ENCODE measurements at regions not wholly inside any gene's neighbourhood (a gene's known extent, or its start where the extent isn't known, plus 50 kb on each side); places are given as distances from the start of the nearest gene placed in this dataset.

DNA sequence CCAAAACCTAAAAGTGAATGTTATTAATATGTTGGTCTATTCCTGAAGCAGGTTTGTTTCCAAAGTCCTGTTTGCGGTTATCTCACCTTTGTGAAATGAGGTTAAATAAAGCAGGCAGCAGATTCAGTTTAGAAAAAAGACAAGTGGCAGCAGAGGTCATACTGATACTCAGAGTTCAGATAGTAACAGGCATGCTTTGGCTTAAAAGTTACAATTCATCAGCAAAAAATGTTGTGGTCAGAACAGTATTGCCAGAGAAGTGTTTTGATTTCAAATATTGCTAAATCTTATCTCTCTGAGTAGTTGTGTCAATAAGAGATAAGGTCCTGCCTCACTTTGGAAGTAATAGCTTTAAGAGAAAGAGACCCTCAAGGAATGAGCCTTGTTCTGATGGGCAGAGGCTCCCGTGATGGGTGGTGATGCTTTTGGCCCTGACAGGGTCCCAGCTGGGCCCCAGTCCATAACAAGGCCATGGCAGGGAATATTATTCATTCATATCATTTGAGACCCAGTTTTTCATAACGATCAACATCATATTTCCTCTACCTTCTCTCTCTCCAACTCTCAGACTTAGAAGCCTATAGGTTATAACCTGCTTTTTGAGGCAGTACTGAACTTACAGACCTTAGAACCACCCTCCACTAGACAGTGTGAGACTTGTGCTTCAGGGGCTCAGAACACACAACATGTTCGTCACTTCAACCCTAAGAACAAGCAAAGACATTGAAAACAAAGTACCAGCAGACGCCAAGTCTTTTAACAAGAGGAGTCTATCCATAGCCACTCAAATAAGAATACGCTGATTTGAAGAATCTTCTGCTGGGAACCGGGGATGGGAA lies 58.5 kb upstream of the AHR start:
- DNase-seq = no peak

DNA sequence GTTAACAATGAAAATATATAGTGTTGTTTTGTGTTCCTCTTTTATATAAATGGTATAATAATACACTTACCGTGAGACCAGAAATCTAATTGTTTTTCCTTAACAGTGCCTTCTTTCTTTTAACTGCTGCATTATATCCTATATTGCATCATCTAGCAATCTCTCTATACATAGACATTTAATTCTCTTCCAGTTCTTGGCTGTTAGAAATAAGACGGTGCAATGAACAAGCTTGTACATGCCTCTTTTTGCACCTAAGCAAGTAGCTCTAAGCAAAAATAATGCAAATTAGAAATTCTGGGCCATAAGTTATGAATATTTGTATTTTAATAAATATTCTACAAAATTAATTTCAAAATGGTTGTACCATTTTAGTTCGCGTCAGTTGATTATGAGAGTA lies 55.9 kb upstream of the AHR start:
- no peak for DNase-seq

DNA sequence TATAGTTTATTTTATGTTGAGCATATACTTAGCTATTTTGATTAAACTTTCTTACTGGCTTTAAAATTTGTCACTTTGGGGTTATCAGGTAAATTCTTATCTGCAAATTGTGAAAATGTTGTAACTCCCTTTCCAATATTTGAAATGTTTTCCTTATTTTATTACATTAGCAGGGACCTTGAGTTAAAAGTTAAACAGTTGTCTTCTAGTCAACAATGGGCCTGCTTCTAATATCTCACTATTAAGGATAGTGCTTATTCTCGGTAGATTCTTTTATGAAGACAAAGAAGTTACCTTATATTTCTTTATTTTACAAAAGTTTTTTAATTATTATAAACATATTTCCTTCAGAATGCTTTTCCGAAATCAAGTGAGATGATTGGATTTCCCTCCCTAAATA lies 53.7 kb upstream of the AHR start:
- DNase-seq = no peak

DNA sequence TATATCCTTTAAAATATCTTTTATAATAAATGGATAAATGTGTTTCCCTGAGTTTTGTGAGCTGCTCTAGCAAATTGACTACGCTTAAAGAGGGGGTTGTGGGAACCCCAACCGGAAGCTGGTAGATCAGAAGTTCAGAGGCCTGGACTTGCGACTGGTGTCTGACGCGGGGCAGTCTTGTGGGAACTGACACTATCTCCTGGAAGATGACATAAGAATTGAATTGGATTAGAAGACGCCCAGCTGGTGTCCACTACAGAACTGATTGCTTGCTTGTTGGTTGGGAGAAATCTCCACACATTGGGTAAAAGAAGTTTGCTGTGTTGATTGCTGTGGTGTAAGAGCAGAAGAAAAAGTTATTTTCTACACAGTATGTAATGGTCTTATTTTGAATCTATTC lies 51.1 kb upstream of the AHR start:
- no peak for DNase-seq

DNA sequence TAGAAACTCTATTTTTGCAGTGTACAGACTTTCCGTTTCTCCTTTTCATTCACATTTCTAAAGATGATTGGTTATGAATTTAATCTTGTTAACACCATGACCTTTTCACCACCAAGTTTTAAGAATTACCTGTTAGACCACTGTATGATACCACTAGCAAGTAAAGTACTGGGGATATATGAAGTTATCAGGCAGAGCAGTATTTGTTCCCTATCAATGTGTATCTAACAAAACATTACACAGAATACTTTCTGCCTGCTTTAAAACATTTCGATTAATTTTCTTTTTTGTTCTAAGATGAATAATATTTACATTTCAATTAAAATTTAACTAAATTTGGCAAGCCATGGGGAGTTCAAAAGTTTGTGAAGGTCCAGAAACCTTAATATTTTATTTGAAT lies 49.9 kb upstream of the AHR start:
- no peak for DNase-seq
